ENCODE measurements at regions not wholly inside any gene's neighbourhood (a gene's known extent, or its start where the extent isn't known, plus 50 kb on each side); places are given as distances from the start of the nearest gene placed in this dataset.

GRCh38 chr1:55374216-55374615, 159.1 kb upstream of the USP24 start:
- DNase-seq (ENCODE audit: low read depth): no peak

DNA sequence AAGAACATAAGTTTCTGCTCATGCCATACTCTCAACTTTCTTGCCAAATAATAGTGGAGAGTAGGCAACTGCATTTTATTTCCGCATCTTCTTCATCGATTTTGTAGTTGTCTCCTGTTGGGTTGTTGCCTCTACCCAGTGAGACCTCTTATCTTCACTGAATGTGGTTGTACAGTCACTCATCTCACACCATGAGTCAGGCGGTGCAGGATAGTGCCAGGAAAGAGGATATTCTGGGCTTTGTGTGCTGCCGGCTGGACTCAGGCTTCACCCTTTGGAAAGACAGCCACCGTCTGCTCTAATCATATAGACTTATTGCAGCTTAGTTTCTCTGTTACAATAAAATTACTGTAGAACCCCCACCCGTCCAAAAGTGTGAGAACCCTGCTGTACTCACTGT, 154.3 kb upstream of the USP24 start:
- peak; percentile 81 for DNase-seq (ENCODE audit: low read depth)

- DNase-seq (ENCODE audit: low read depth): no peak
Observed at GRCh38 chr1:55368698-55369097, 153.5 kb upstream of the USP24 start.

DNA sequence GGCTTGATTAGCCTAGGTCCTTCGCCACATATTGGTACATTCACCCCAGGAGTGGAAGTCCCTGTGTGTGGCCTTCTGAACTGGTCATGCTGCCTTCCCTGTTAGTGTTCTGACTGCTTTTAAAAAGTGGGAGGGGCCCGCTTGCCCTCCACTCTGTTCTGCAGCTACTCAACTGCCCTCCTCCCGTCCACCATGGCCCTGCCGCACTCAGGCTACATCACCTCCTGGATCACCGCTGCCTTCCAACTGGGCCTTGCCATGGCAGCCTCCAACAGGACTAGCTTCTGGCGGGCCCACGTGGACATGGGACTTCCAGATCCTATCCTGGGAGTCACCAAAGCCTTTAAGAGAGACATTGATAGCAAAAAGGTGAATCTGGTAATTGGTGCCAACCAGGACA, 152.1 kb upstream of the USP24 start:
- DNase-seq (ENCODE audit: low read depth): no peak

DNA sequence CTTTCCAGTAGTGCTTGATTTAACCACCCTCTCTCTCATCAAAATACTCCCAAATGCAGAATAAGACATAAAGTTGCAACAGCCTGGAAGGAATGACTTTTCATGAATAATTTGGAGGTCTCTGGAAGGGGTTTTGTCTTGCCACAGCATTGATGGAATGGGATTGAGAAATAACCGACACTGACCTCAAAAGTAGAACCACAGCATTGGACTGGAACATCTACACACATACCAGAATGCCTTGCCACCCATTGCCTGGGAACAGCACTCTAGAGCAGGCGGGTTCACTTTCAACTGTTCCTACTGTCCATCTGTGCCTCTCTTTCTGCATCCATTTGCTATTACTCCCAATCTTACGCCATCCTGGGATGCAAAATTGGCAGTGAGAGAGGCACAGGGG, 149.1 kb upstream of the USP24 start:
- no peak for DNase-seq (ENCODE audit: low read depth)

- DNase-seq (ENCODE audit: low read depth): peak; percentile 40
Observed at GRCh38 chr1:55363268-55363667, 148.1 kb upstream of the USP24 start.

DNA sequence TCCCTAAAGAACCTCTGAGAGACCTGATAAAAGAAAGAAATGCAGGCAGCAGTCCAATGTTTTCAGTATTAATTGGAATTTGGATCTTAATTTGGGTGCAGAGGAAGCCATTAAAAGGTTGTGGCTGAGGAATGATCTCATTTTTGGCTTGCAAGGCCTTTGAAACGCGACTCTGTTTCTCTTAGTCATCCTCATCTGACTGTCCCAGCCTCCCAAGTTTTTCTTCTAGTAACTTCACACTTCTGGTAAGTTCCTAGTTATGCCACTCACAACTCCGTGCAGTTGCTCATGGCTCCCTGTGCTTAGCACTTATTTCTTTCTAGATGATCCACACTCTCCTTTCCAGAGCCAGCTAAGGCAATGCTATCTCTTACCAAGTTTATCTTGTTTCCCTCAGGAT, 147.4 kb upstream of the USP24 start:
- peak; percentile 75 for DNase-seq (ENCODE audit: low read depth)

GRCh38 chr1:55359611-55360010, 144.4 kb upstream of the USP24 start:
- no peak for DNase-seq (ENCODE audit: low read depth)

GRCh38 chr1:55358581-55358980, 143.4 kb upstream of the USP24 start:
- DNase-seq (ENCODE audit: low read depth): no peak

DNA sequence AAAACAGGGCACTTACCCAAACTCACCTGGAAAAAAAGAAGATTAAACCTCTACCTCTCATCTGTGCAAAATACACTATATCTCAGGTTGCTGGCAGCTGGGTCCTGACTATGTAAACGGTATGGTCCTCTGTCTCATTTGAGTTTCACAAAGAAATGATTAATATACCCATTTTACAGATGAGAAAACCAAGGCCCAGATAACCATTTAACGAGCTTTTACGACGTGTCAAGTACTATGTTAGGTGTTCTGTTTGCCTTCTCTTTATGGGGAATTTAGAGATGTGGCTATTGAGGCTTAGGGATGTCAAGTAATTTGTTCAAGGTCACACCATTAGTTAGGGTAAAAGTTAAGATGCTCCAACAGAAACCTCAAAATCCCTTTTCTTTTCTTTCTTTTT, 140.4 kb upstream of the USP24 start:
- no peak for DNase-seq (ENCODE audit: low read depth)

DNA sequence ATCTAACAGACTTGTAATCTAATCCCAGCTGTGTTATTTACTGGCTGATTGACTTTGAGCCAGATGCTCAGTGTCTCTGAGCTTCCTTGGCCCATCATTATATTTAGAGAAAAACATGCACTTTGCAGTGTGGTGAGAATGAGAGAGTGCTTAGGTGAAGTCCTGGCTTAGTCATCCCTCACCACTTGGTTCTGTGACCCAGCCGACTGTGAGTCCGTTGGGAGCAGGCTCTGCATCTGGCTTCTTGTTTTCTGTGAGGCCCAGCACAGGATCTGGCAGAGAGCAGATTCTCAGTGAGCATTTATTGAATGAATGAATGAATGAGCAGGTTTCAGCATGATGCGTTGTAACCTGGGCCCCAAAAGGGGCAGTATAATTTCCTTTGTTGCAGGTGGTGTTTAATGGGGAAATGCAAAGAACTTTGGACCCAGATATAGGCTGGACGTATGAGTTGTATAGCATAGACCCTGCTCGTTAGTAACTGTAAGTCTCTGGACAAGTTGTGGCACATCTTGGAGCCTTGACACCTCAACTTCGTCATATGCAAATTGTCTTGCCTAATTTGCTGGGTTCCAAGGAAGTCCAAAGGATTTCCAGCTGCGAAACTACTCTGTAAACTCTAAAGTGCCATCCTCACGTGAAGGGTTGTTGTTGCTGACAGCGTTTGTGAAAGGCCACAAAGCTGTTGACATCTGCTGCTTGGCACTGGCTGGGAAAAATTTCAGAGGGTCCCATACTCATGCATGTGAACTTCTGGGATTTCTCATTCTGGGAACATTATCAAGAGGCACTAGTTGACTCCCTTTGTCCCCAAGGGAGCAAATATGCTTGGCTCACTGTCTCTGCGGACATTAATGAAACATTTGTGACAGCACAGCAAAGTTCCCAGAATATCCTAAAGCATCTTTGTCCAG, 138.8 kb upstream of the USP24 start:
- DNase-seq (ENCODE audit: low read depth): no peak

- DNase-seq (ENCODE audit: low read depth): no peak
Observed at GRCh38 chr1:55352811-55353180, 137.6 kb upstream of the USP24 start.

- DNase-seq (ENCODE audit: low read depth): no peak
Observed at GRCh38 chr1:55352080-55352810, 137.1 kb upstream of the USP24 start.

- DNase-seq (ENCODE audit: low read depth): no peak
Observed at GRCh38 chr1:55348356-55348755, 133.2 kb upstream of the USP24 start.

GRCh38 chr1:55347866-55348265, 132.7 kb upstream of the USP24 start:
- no peak for DNase-seq (ENCODE audit: low read depth)

DNA sequence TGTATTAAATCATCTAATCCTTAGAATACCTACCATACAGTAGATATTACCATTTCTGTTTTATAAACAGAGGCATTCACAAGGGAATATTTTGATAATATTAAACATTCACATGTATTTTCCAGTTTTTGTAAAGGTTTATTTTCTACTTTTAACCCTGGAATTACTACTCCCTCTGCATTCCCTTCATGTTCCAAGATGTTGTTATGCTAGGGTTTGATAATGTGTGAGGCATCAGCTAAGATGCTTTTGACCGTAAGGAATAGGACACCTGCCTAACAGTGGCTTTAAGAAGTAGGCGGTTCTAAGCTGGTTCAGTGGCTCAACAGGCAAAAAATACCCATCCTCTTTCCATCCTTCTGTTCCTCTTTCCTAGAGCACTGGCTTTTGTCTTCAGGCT, 131.9 kb upstream of the USP24 start:
- no peak for DNase-seq (ENCODE audit: low read depth)

DNA sequence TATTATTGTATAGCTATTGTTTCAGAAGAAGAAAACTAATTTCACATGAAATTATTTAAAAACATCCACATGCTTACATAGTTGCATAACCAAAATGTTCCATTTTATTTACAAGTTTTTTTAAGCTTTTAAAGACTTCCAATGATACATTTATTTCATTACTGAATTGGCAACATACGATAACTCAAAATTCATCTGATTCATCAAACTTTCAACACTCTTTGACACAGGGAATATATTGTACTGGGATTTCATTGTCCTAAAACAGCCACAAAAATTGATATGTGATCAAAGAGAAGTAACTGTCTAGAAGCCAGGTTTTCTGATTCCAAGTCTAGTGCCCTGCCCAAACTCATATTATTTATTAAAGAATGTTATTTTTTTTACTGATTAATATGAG, 131.4 kb upstream of the USP24 start:
- DNase-seq (ENCODE audit: low read depth): no peak

DNA sequence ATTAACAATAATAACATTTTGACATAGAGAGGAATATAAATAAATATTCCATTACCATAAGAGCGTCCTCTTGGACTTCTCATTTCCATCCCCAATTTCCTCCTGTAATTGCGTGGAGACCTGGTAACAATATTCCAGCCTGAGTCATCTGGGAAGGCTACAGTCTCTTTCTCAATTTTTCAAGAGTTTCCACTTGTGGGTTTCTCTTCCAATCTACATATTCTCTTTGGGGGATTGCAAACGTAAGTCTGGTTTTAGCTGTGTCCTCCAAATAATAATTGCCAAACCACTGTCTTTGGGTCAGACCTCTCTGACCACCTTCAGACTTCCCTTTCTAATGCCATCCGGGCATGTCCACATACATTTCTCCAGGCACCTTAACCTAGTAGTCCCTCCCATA, 124.5 kb upstream of the USP24 start:
- no peak for DNase-seq (ENCODE audit: low read depth)

DNA sequence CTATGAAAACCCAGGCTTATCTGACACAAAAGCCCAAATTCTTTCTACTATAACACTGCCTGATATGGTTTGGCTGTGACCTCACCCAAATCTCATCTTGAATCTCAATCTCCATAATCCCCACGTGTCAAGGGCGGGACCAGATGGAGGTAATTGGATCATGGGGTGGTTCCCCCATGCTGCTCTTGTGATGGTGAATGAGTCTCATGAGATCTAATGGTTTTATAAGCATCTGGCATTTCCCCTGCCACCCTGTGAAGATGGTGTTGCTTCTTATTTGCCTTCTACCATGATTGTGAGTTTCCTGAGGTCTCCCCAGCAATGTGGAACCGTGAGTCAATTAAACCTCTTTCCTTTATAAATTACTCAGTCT, 123.3 kb upstream of the USP24 start:
- DNase-seq (ENCODE audit: low read depth): no peak

GRCh38 chr1:55337801-55338447, 122.8 kb upstream of the USP24 start:
- peak; percentile 81 for DNase-seq (ENCODE audit: low read depth)

- DNase-seq (ENCODE audit: low read depth): no peak
Observed at GRCh38 chr1:55334797-55335196, 119.6 kb upstream of the USP24 start.

GRCh38 chr1:55334160-55334559, 119.0 kb upstream of the USP24 start:
- no peak for DNase-seq (ENCODE audit: low read depth)

- DNase-seq (ENCODE audit: low read depth): no peak
Observed at GRCh38 chr1:55333461-55333860, 118.3 kb upstream of the USP24 start.

Data from ELR (cell line).